DND-41 (cell line): ENCODE measurements at regions not wholly inside any gene's neighbourhood (a gene's known extent, or its start where the extent isn't known, plus 50 kb on each side); places are given as distances from the start of the nearest gene placed in this dataset.

Experiments used
- ATAC-seq: fragments of 200-7000 bp; cut with Tn5 transposase; 3 replicates; pipeline ENCODE4 v1.9.1; 2021; ENCODE audit warnings: low read depth; ENCODE audit not compliant: insufficient read depth
- DNase-seq: peaks from one replicate; pipeline ENCODE4 v3.0.0-alpha.2; 2020
- H2AFZ ChIP-seq: 2 replicates; pipeline ENCODE4 v1.6.0; 2012; ENCODE audit warnings: low read depth, low read length
- H3K27ac ChIP-seq: 2 replicates; pipeline ENCODE4 v1.5.1; 2012; ENCODE audit warnings: low read length, inconsistent platforms
- H3K27me3 ChIP-seq: fragments of 200-600 bp; sonication (generic); 2 replicates; pipeline ENCODE4 v1.6.0; 2012; ENCODE audit warnings: low read length, mild to moderate bottlenecking, inconsistent platforms; ENCODE audit not compliant: insufficient read depth, poor library complexity
- H3K36me3 ChIP-seq: 2 replicates; pipeline ENCODE4 v1.5.1; 2012; ENCODE audit warnings: low read length, inconsistent platforms; ENCODE audit not compliant: insufficient read depth
- H3K4me1 ChIP-seq: 2 replicates; pipeline ENCODE4 v1.5.1; 2012; ENCODE audit warnings: mild to moderate bottlenecking, low read length; ENCODE audit not compliant: insufficient read depth
- H3K4me2 ChIP-seq: 2 replicates; pipeline ENCODE4 v1.6.0; 2012; ENCODE audit warnings: mild to moderate bottlenecking, moderate library complexity, low read length, inconsistent platforms; ENCODE audit not compliant: insufficient read depth
- H3K4me3 ChIP-seq, 2 experiments: fragments of 200-600 bp in 1 of 2; shearing (Covaris generic) in 1 of 2; 2 replicates each; pipeline ENCODE4 v1.5.1; 2012 to 2016; ENCODE audit warnings: inconsistent platforms in 2 of 2, low read length in 2 of 2, mild to moderate bottlenecking in 2 of 2, low read depth in 1 of 2, moderate library complexity in 1 of 2
- H3K79me2 ChIP-seq: 2 replicates; pipeline ENCODE4 v1.6.0; 2012; ENCODE audit warnings: low read length, inconsistent platforms; ENCODE audit not compliant: insufficient read depth
- H3K9ac ChIP-seq: 2 replicates; pipeline ENCODE4 v1.6.0; 2012; ENCODE audit warnings: low read depth, mild to moderate bottlenecking, inconsistent platforms, low read length, moderate library complexity
- H3K9me3 ChIP-seq: 2 replicates; pipeline ENCODE4 v1.5.1; 2012; ENCODE audit warnings: low read length, moderate library complexity, mild to moderate bottlenecking, inconsistent platforms; ENCODE audit not compliant: insufficient read depth, severe bottlenecking
- H4K20me1 ChIP-seq: 2 replicates; pipeline ENCODE4 v1.6.0; 2012; ENCODE audit warnings: low read length; ENCODE audit not compliant: insufficient read depth
- CTCF ChIP-seq: IDR thresholded peaks from 2 replicates; pipeline ENCODE4 v1.5.1; 2012; ENCODE audit warnings: borderline replicate concordance, low read length, moderate library complexity, mild to moderate bottlenecking; ENCODE audit not compliant: poor library complexity, severe bottlenecking; ENCODE audit errors: extremely low read depth
- EZH2 ChIP-seq: IDR thresholded peaks from 3 replicates; pipeline ENCODE4 v1.6.1; 2012; ENCODE audit warnings: borderline replicate concordance, low read depth, mild to moderate bottlenecking, moderate library complexity, low read length, inconsistent platforms; ENCODE audit not compliant: severe bottlenecking

- Histone ChIP-seq H3K9ac (no peak overlapping the region), H3K9me3 (no peaks in the 10 kb centered on the region), H3K79me2 (no peaks in the 10 kb centered on the region), H3K36me3 (no peaks in the 10 kb centered on the region), H3K4me1 (peaks cover 25% of the 10 kb centered on the region), H2AFZ (peak overlapping the region; percentile 39; the same call in 1 of the 2 replicates), H3K27me3 (no peaks in the 10 kb centered on the region), H3K4me2 (peak overlapping the region; percentile 39; the same call in 1 of the 2 replicates), H3K4me3 (no peak overlapping the region), H3K27ac (peak overlapping the region; percentile 77), H4K20me1 (no peaks in the 10 kb centered on the region)
- TF ChIP-seq CTCF, result no peak
- DNase-seq (peak; percentile 10), ATAC-seq (peak; percentile 46; the same call in 2 of the 3 replicates)
These were observed 507.9 kb downstream of the MID1IP1 start for GRCh38 chrX:39309018-39309635.

DNA sequence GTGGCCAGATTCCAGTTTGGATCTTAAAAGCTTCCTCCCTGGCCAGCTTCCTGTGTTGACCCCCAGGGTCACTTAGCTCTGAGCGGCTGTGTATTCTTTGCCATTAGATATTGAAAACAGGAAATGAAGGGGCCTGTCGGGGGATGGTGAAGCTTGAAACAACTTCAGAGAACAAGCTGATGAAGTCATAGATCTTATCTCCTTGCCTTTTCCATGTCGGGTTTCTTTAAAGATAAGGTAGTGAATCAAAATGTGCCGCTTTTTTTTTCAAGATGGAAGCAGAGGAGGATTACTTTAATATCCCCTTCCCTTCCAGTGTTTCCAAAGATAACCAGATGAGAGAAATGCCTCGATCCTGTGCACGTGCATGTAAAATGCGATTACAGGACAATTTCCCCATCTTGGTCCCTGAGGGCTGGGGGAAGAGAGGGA lies 508.5 kb downstream of the MID1IP1 start:
- Histone ChIP-seq H2AFZ (peak overlapping the region; percentile 8; the same call in 1 of the 2 replicates), H3K4me2 (peak overlapping the region; percentile 39), H3K4me3 (no peak overlapping the region), H3K27me3 (no peaks in the 10 kb centered on the region), H3K79me2 (no peaks in the 10 kb centered on the region), H3K27ac (peak overlapping the region; percentile 77), H3K4me1 (peaks cover 25% of the 10 kb centered on the region), H4K20me1 (no peaks in the 10 kb centered on the region), H3K9me3 (no peaks in the 10 kb centered on the region), H3K36me3 (no peaks in the 10 kb centered on the region), H3K9ac (no peak overlapping the region)
- DNase-seq (peak; percentile 62), ATAC-seq (peak; percentile 93)
- no peak for TF ChIP-seq EZH2
- no peak for TF ChIP-seq CTCF

DNA sequence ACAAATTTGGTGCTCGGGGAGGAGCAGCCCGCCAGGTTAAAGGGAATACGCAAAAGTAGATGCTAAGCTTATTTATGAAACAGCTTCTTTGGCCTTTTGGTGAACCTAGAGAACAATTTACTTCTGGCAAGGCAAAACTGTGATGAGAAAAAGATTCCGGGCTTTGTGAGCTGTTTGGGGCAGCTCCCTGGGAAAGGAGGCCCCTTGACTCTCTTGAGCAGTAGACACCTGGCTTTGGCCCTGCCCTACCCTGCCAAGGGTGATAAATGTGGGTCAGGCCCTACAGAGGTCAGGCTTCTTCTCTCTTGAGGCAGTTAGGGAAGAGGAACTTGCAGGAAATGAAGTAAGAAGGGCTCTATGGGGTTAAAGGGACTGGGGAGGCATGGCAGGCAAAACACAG lies 509.6 kb downstream of the MID1IP1 start:
- Histone ChIP-seq H2AFZ (no peak overlapping the region), H3K36me3 (no peaks in the 10 kb centered on the region), H3K9me3 (no peaks in the 10 kb centered on the region), H3K9ac (no peak overlapping the region), H3K27ac (no peak overlapping the region), H3K4me2 (no peak overlapping the region), H3K4me1 (peaks cover 25% of the 10 kb centered on the region), H3K27me3 (no peaks in the 10 kb centered on the region), H3K4me3 (no peak overlapping the region), H3K79me2 (no peaks in the 10 kb centered on the region), H4K20me1 (no peaks in the 10 kb centered on the region)
- ATAC-seq (no peak), DNase-seq (no peak)
- TF ChIP-seq EZH2, result no peak
- TF ChIP-seq CTCF, result no peak
